DMS53 treated with DMSO at 0.1 percent for 48 hours (cell line): ENCODE measurements at regions not wholly inside any gene's neighbourhood (a gene's known extent, or its start where the extent isn't known, plus 50 kb on each side); places are given as distances from the start of the nearest gene placed in this dataset.

ENCODE experiments used
- DNase-seq: peaks from one replicate; lab custom pipeline; 2025; ENCODE audit not compliant: unreplicated experiment; lab: John Stamatoyannopoulos, UW

- DNase-seq: no peak
Observed at GRCh38 chr2:13576406-13577036, 859.8 kb downstream of the TRIB2 start.

GRCh38 chr2:13578547-13578946 is 861.8 kb downstream of the TRIB2 start:
- DNase-seq: no peak

GRCh38 chr2:13581471-13581870 is 864.7 kb downstream of the TRIB2 start:
- DNase-seq: no peak

- DNase-seq: no peak
Observed at GRCh38 chr2:13583609-13584008, 866.9 kb downstream of the TRIB2 start.

- no peak for DNase-seq
Observed at GRCh38 chr2:13584020-13584419, 867.3 kb downstream of the TRIB2 start.

- DNase-seq: no peak
Observed at GRCh38 chr2:13585732-13586131, 869.0 kb downstream of the TRIB2 start.

- DNase-seq: no peak
Observed at GRCh38 chr2:13596233-13596632, 879.5 kb downstream of the TRIB2 start.

- DNase-seq: no peak
Observed at GRCh38 chr2:13597176-13597575, 880.4 kb downstream of the TRIB2 start.

- no peak for DNase-seq
Observed at GRCh38 chr2:13601506-13601905, 884.8 kb downstream of the TRIB2 start.

GRCh38 chr2:13604951-13605661 is 888.4 kb downstream of the TRIB2 start:
- DNase-seq: no peak

GRCh38 chr2:13607139-13607538 is 890.4 kb downstream of the TRIB2 start:
- DNase-seq: no peak

- DNase-seq: no peak
Observed at GRCh38 chr2:13611939-13612338, 895.2 kb downstream of the TRIB2 start.

- no peak for DNase-seq
Observed at GRCh38 chr2:13616059-13616458, 899.3 kb downstream of the TRIB2 start.

GRCh38 chr2:13616616-13617015 is 899.9 kb downstream of the TRIB2 start:
- no peak for DNase-seq

- DNase-seq: no peak
Observed at GRCh38 chr2:13628122-13628521, 911.4 kb downstream of the TRIB2 start.

- no peak for DNase-seq
Observed at GRCh38 chr2:13638181-13638580, 921.4 kb downstream of the TRIB2 start.

- DNase-seq: no peak
Observed at GRCh38 chr2:13649918-13650317, 933.2 kb downstream of the TRIB2 start.

- no peak for DNase-seq
Observed at GRCh38 chr2:13650586-13651180, 933.9 kb downstream of the TRIB2 start.

- no peak for DNase-seq
Observed at GRCh38 chr2:13651684-13652131, 935.0 kb downstream of the TRIB2 start.

GRCh38 chr2:13652531-13653313 is 936.0 kb downstream of the TRIB2 start:
- no peak for DNase-seq

GRCh38 chr2:13654416-13654815 is 937.7 kb downstream of the TRIB2 start:
- DNase-seq: no peak

GRCh38 chr2:13660231-13660630 is 943.5 kb downstream of the TRIB2 start:
- no peak for DNase-seq
